NT2/D1 (cell line): ENCODE measurements at regions not wholly inside any gene's neighbourhood (a gene's known extent, or its start where the extent isn't known, plus 50 kb on each side); places are given as distances from the start of the nearest gene placed in this dataset.

Source experiments
- SUZ12 ChIP-seq: IDR thresholded peaks from 2 replicates; pipeline ENCODE4 v1.6.1; 2011; ENCODE audit not compliant: insufficient read length, insufficient read depth; ENCODE audit errors: extremely low read depth
- ZNF274 ChIP-seq: IDR thresholded peaks from 2 replicates; pipeline ENCODE4 v1.6.1; 2011; ENCODE audit warnings: mild to moderate bottlenecking, low read depth, low read length

GRCh38 chrX:10722851-10723250 lies 102.5 kb upstream of the MID1 start:
- TF ChIP-seq ZNF274 (no peak), SUZ12 (no peak)
